HepG2 (cell line): ENCODE measurements at regions not wholly inside any gene's neighbourhood (a gene's known extent, or its start where the extent isn't known, plus 50 kb on each side); places are given as distances from the start of the nearest gene placed in this dataset.

ENCODE experiments used
- ATAC-seq: fragments of 200-7000 bp; cut with Tn5 transposase; 3 replicates; pipeline ENCODE4 v1.9.1; 2020; ENCODE audit warnings: mild to moderate bottlenecking, moderate library complexity
- BruUV-seq: library from RNA; stranded (reverse); fragments of 400-500 nt; replicated peaks from 2 replicates; lab custom pipeline; 2021; lab: Mats Ljungman, UMichigan
- CTCF ChIA-PET: fragments of 300-600 bp; formaldehyde crosslinking; extraction: SDS; loops from one replicate; lab custom pipeline; 2021; ENCODE audit warnings: low total read pairs, inconsistent platforms, low intra/inter-chr PET ratio; lab: Yijun Ruan, JAX
- POLR2A ChIA-PET: fragments of 350-600 bp; sonication (Branson Sonifier 250); formaldehyde crosslinking; loops from one replicate; lab custom pipeline; 2020; ENCODE audit warnings: antibody characterized with exemption, inconsistent platforms; lab: Yijun Ruan, JAX
- DNase-seq: peaks from one replicate; pipeline ENCODE4 v3.0.0-alpha.2; 2015; ENCODE audit warnings: low spot score
- FAIRE-seq: peaks from 3 replicates; lab custom pipeline; 2011; peaks lifted over from hg19 to GRCh38; lab: Jason Lieb, UNC
- H2AFZ ChIP-seq: one replicate; pipeline ENCODE4 v1.6.1; 2011; ENCODE audit warnings: low read length, inconsistent platforms
- H3K27ac ChIP-seq: fragments of 300-600 bp; 3 replicates; pipeline ENCODE4 v1.8.0; 2011; ENCODE audit warnings: mixed run types, mild to moderate bottlenecking, mixed read lengths, low read length, inconsistent platforms; ENCODE audit not compliant: insufficient read depth; ENCODE audit errors: extremely low read length
- H3K27me3 ChIP-seq, 2 experiments: fragments of 200-600 bp in 1 of 2; 2 replicates in 1 of 2; 3 replicates in 1 of 2; pipeline versions ENCODE4 v1.6.0 to v1.8.0; 2011; ENCODE audit warnings: low read length in 2 of 2, mild to moderate bottlenecking in 2 of 2, moderate library complexity in 2 of 2, inconsistent platforms in 1 of 2; ENCODE audit not compliant: insufficient read depth in 2 of 2, control insufficient read depth in 1 of 2
- H3K36me3 ChIP-seq, 2 experiments: fragments of 200-600 bp in 1 of 2; replicated peaks in 1 of 2; 2 replicates in 1 of 2; 3 replicates in 1 of 2; pipeline versions ENCODE4 v1.5.1 to v1.8.0; 2011; ENCODE audit warnings: low read length in 2 of 2, inconsistent platforms in 1 of 2; ENCODE audit not compliant: insufficient read depth in 2 of 2, control insufficient read depth in 1 of 2
- H3K4me1 ChIP-seq: 2 replicates; pipeline ENCODE4 v1.5.1; 2012; ENCODE audit warnings: low read length, inconsistent platforms; ENCODE audit not compliant: insufficient read depth
- H3K4me2 ChIP-seq: 2 replicates; pipeline ENCODE4 v1.6.0; 2011; ENCODE audit warnings: low read depth, low read length, inconsistent platforms
- H3K4me3 ChIP-seq, 3 experiments: fragments of 200-600 bp in 1 of 3; sonication (generic), shearing (Covaris generic) in 1 of 3; replicated peaks in 1 of 3; 2 replicates each; pipeline ENCODE4 v1.5.1; 2011 to 2016; ENCODE audit warnings: low read length in 3 of 3, inconsistent platforms in 2 of 3, low read depth in 2 of 3, mild to moderate bottlenecking in 2 of 3, control low read depth in 1 of 3, mixed read lengths in 1 of 3; ENCODE audit not compliant: insufficient read depth in 1 of 3
- H3K79me2 ChIP-seq: one replicate; pipeline ENCODE4 v1.6.1; 2011; ENCODE audit warnings: low read length, inconsistent platforms; ENCODE audit not compliant: insufficient read depth
- H3K9ac ChIP-seq: 2 replicates; pipeline ENCODE4 v1.6.0; 2011; ENCODE audit warnings: mild to moderate bottlenecking, low read depth, low read length, inconsistent platforms; ENCODE audit not compliant: insufficient read depth
- H3K9me3 ChIP-seq: 2 replicates; pipeline ENCODE4 v1.5.1; 2012; ENCODE audit warnings: mild to moderate bottlenecking, low read length
- H4K20me1 ChIP-seq: 2 replicates; pipeline ENCODE4 v1.6.0; 2011; ENCODE audit warnings: inconsistent platforms, mild to moderate bottlenecking, low read length, moderate library complexity; ENCODE audit not compliant: insufficient read depth
- CC2D1A ChIP-seq: sonication (generic); formaldehyde crosslinking; IDR thresholded peaks from 2 replicates; pipeline ENCODE4 v1.8.1; 2023; ENCODE audit warnings: mild to moderate bottlenecking, missing genetic modification reagents
- DNMT1 ChIP-seq: sonication (generic); formaldehyde crosslinking; IDR thresholded peaks from 2 replicates; pipeline ENCODE4 v1.5.1; 2020; ENCODE audit warnings: mild to moderate bottlenecking, missing genetic modification reagents
- FOSL1 ChIP-seq: sonication (generic); formaldehyde crosslinking; IDR thresholded peaks from 2 replicates; pipeline ENCODE4 v1.9.0; 2021; ENCODE audit warnings: missing genetic modification reagents, borderline replicate concordance
- FOXC1 ChIP-seq: sonication (generic); formaldehyde crosslinking; IDR thresholded peaks from 2 replicates; pipeline ENCODE4 v1.8.0; 2022; ENCODE audit warnings: mild to moderate bottlenecking, missing genetic modification reagents, borderline replicate concordance
- HMG20B ChIP-seq: conservative IDR thresholded peaks from 2 replicates; pipeline ENCODE4 v1.6.1; 2016; ENCODE audit warnings: missing genetic modification reagents, missing compliant biosample characterization
- MAZ ChIP-seq, 2 experiments: sonication (generic) in 1 of 2; formaldehyde crosslinking in 1 of 2; IDR thresholded peaks; 2 replicates each; pipeline versions ENCODE4 v1.5.0 to v1.6.1; 2012 to 2020; ENCODE audit warnings: low read depth in 2 of 2, mild to moderate bottlenecking in 2 of 2, borderline replicate concordance in 1 of 2, improper control_type of control experiment in 1 of 2, low read length in 1 of 2, missing genetic modification reagents in 1 of 2, moderate library complexity in 1 of 2
- MTA1 ChIP-seq: sonication (generic); formaldehyde crosslinking; IDR thresholded peaks from 2 replicates; pipeline ENCODE4 v1.4.0; 2020; ENCODE audit warnings: missing genetic modification reagents, mild to moderate bottlenecking, borderline replicate concordance
- SNRNP70 ChIP-seq: fragments of 200-400 bp; formaldehyde crosslinking; IDR thresholded peaks from 2 replicates; pipeline ENCODE4 v1.6.1; 2017; ENCODE audit warnings: mild to moderate bottlenecking, low read depth, low read length, moderate library complexity
- SP5 ChIP-seq: IDR thresholded peaks from 2 replicates; pipeline ENCODE4 v1.6.1; 2016; ENCODE audit warnings: low read depth, borderline replicate concordance
- YEATS2 ChIP-seq: sonication (generic); formaldehyde crosslinking; IDR thresholded peaks from 2 replicates; pipeline ENCODE4 v1.4.0; 2020; ENCODE audit warnings: missing genetic modification reagents, borderline replicate concordance
- YEATS4 ChIP-seq: sonication (generic); formaldehyde crosslinking; IDR thresholded peaks from 2 replicates; pipeline ENCODE4 v1.4.0; 2020; ENCODE audit warnings: missing genetic modification reagents, borderline replicate concordance
- ZFY ChIP-seq: sonication (generic); formaldehyde crosslinking; IDR thresholded peaks from 2 replicates; pipeline ENCODE4 v1.4.0; 2020; ENCODE audit warnings: missing genetic modification reagents
- ZNF44 ChIP-seq: sonication (generic); formaldehyde crosslinking; IDR thresholded peaks from 2 replicates; pipeline ENCODE4 v1.5.1; 2020; ENCODE audit warnings: mild to moderate bottlenecking, missing genetic modification reagents
- ZNF737 ChIP-seq: sonication (generic); formaldehyde crosslinking; IDR thresholded peaks from 2 replicates; pipeline ENCODE4 v1.5.0; 2020; ENCODE audit warnings: missing genetic modification reagents, mild to moderate bottlenecking, borderline replicate concordance
- ZSCAN21 ChIP-seq: sonication (generic); formaldehyde crosslinking; IDR thresholded peaks from 2 replicates; pipeline ENCODE4 v1.8.0; 2022; ENCODE audit warnings: mild to moderate bottlenecking, missing genetic modification reagents, moderate library complexity, borderline replicate concordance
- WGBS: methylation state at CpG from one replicate; pipeline ENCODE4 v1.1.6; 2017; ENCODE audit warnings: low lambda C conversion rate; 5-methylcytosine and 5-hydroxymethylcytosine counted together
- in situ Hi-C: cut with HindIII; loops from 2 replicates; pipeline ENCODE4 v1.10.0; 2017; ENCODE audit warnings: low pct_unique_long_range_greater_than_20kb; ENCODE audit not compliant: extremely low pct_ligation_motif_present
- intact Hi-C: fragments of 100-400 bp; cut with micrococcal nuclease; formaldehyde crosslinking; loops from one replicate; pipeline ENCODE4 v1.10.0; 2022; ENCODE audit not compliant: unreplicated experiment
- TF ChIP-seq, protein P1 (sequence below): IDR thresholded peaks from 2 replicates; pipeline ENCODE4 v1.6.1; 2012; ENCODE audit warnings: inconsistent platforms
- TF ChIP-seq, protein P2 (sequence below): sonication (generic); formaldehyde crosslinking; IDR thresholded peaks from 2 replicates; pipeline ENCODE4 v1.4.0; 2020; ENCODE audit warnings: mild to moderate bottlenecking, missing genetic modification reagents
- TF ChIP-seq, protein P3 (sequence below): IDR thresholded peaks from 2 replicates; pipeline ENCODE4 v1.6.1; 2016; ENCODE audit warnings: mild to moderate bottlenecking, missing biosample characterization, missing genetic modification reagents
- TF ChIP-seq, protein P4 (sequence below): sonication (generic); formaldehyde crosslinking; IDR thresholded peaks from 2 replicates; pipeline ENCODE4 v1.4.0; 2020; ENCODE audit warnings: mild to moderate bottlenecking, missing genetic modification reagents

DNA sequence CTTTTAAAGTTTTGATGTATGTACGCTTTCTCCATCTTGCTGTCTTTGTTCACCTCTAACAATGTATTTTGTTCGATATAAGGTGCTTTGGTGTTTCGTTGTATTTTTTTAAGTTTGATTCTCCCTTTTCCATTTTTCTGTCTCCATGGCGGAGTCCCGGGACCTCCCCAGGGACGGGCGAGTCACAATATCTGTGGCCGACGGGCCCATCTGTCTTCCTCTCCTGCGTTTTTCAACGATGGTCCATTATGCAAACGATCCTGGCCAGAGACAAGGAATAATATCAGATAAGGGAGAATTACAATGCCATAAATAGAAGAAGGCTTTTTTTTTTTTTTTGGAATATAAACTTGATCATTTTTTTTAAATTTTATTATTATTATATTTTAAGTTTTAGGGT is 112.3 kb upstream of the SHOX start:
- Histone ChIP-seq H3K4me3 (no peak overlapping the region), H3K79me2 (no peaks in the 10 kb centered on the region), H4K20me1 (no peaks in the 10 kb centered on the region), H3K4me1 (peaks cover 9% of the 10 kb centered on the region), H3K27ac (no peak overlapping the region), H3K9ac (no peak overlapping the region), H3K9me3 (no peaks in the 10 kb centered on the region), H3K4me2 (no peak overlapping the region), H3K27me3 (peaks cover 2 to 3% of the 10 kb centered on the region in 2 experiments; a peak in 1 of 5 replicates), H2AFZ (no peak overlapping the region), H3K36me3 (no peaks in the 10 kb centered on the region)
- BruUV-seq: no TSS peak
- TF ChIP-seq SNRNP70 (no peak), CC2D1A (CRISPR knock-in tag) (no peak), YEATS4 (CRISPR knock-in tag) (no peak), FOXC1 (CRISPR knock-in tag) (no peak), ZNF44 (CRISPR knock-in tag) (no peak), DNMT1 (CRISPR knock-in tag) (no peak), MTA1 (CRISPR knock-in tag) (no peak), SP5 (CRISPR knock-in tag) (no peak), ZNF737 (no peak), ZFY (no peak), MAZ (IDR thresholded peaks at IDR 0.05; ENCODE audit: borderline replicate concordance, low read depth, low read length) (no peak), MAZ (CRISPR knock-in tag; IDR thresholded peaks at IDR 0.05; ENCODE audit: low read depth) (no peak), ZSCAN21 (CRISPR knock-in tag) (no peak), FOSL1 (CRISPR knock-in tag) (no peak), YEATS2 (CRISPR knock-in tag) (no peak), HMG20B (CRISPR knock-in tag) (no peak)
- TF ChIP-seq, protein P1, sequence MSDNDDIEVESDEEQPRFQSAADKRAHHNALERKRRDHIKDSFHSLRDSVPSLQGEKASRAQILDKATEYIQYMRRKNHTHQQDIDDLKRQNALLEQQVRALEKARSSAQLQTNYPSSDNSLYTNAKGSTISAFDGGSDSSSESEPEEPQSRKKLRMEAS: no peak
- TF ChIP-seq, protein P2, sequence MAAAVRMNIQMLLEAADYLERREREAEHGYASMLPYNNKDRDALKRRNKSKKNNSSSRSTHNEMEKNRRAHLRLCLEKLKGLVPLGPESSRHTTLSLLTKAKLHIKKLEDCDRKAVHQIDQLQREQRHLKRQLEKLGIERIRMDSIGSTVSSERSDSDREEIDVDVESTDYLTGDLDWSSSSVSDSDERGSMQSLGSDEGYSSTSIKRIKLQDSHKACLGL: no peak
- TF ChIP-seq, protein P3, sequence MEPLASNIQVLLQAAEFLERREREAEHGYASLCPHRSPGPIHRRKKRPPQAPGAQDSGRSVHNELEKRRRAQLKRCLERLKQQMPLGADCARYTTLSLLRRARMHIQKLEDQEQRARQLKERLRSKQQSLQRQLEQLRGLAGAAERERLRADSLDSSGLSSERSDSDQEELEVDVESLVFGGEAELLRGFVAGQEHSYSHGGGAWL (CRISPR knock-in tag): no peak
- TF ChIP-seq, protein P4, sequence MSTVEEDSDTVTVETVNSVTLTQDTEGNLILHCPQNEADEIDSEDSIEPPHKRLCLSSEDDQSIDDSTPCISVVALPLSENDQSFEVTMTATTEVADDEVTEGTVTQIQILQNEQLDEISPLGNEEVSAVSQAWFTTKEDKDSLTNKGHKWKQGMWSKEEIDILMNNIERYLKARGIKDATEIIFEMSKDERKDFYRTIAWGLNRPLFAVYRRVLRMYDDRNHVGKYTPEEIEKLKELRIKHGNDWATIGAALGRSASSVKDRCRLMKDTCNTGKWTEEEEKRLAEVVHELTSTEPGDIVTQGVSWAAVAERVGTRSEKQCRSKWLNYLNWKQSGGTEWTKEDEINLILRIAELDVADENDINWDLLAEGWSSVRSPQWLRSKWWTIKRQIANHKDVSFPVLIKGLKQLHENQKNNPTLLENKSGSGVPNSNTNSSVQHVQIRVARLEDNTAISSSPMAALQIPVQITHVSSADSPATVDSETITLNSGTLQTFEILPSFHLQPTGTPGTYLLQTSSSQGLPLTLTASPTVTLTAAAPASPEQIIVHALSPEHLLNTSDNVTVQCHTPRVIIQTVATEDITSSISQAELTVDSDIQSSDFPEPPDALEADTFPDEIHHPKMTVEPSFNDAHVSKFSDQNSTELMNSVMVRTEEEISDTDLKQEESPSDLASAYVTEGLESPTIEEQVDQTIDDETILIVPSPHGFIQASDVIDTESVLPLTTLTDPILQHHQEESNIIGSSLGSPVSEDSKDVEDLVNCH (CRISPR knock-in tag): no peak
- ChIA-PET CTCF (no interaction called here), POLR2A (no interaction called here)
- DNase-seq (no peak), FAIRE-seq (no peak), ATAC-seq (no peak)
- WGBS: 38% methylated on average over 12 of the region's 12 CpGs
- in situ Hi-C loops: no loop called here
- intact Hi-C loops: no loop called here
